GM18867 (cell line): ENCODE measurements at regions not wholly inside any gene's neighbourhood (a gene's known extent, or its start where the extent isn't known, plus 50 kb on each side); places are given as distances from the start of the nearest gene placed in this dataset.

Source experiments
- ATAC-seq: cut with Tn5 transposase; IDR thresholded peaks from one replicate; pipeline ENCODE4 v1.9.1; 2021; ENCODE audit warnings: mild to moderate bottlenecking, moderate library complexity; ENCODE audit not compliant: unreplicated experiment

DNA sequence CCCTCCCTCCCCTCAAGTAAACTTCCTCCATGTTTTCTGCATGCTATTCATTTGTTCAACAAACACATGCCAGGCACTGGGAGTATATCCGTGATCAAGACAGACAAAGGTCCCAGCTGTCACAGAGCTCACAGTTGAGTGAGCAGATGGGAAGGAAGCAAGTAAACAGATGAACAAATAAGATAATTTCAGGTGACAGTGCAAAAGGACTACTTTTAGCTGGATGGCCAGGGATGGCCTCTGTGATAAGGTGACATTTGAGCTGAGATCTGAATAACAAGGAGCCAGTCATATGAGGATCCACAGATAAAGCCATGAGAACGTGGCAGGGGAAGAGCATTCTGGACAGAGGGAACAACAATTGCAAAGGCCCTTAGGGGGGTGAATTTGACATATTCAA is 121.7 kb upstream of the RAD23B start:
- no peak for ATAC-seq

DNA sequence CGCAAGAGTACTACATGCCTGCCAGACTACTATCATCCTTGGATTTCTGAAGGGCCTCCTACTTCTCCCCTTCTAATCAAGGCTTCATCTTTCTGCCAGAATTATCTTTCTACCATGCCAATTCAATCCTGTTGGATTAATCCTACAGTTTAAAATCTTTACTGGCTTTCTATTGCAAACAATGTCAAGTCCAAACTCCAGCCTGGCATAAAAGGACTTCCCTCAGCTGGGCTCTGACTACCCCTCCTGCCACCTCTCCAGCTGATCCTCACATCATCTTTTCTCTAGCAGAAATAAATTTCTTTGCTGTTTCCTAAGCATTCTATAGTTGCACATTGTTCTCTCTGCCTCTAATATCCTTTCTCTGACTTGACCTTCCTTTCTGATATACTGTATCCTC is 119.7 kb upstream of the RAD23B start:
- ATAC-seq = no peak

DNA sequence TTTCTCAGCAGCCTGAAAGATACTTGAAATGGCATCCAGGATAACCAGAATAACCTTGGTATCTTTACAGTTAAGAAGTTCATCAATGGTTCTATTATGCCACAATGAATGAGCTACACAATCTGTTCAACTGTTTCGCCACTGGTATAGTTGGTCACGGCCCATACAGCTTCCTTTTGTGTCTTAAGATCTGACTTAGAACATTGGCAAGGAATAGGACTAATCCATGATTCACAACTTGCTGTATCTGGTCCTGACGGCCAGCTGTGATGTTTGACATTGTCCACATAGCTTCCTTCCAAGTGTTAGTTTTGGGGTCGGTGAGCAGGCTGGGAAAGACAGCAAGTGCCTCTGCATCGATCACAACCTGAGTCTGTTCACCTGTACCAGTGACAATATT is 113.3 kb upstream of the RAD23B start:
- no peak for ATAC-seq

DNA sequence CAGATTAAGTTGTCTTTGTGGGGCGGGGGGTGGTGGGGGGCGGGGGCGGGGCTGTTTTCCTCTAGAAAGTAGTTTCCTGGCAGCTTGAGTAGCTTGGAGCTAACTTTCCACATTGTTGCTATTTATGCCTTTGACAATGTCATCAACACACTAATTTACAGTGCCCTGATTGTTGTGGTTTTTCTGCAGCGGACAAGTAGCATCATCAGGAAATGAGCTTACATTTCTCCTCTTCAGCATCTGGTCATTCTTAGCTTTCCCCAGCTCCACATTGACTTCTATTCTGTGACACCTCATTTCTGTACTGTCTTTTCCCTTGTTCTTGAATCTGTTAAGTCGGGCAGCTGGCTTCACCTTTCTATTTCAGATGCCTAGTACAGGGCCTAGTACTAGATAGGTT is 112.3 kb upstream of the RAD23B start:
- ATAC-seq = no peak

DNA sequence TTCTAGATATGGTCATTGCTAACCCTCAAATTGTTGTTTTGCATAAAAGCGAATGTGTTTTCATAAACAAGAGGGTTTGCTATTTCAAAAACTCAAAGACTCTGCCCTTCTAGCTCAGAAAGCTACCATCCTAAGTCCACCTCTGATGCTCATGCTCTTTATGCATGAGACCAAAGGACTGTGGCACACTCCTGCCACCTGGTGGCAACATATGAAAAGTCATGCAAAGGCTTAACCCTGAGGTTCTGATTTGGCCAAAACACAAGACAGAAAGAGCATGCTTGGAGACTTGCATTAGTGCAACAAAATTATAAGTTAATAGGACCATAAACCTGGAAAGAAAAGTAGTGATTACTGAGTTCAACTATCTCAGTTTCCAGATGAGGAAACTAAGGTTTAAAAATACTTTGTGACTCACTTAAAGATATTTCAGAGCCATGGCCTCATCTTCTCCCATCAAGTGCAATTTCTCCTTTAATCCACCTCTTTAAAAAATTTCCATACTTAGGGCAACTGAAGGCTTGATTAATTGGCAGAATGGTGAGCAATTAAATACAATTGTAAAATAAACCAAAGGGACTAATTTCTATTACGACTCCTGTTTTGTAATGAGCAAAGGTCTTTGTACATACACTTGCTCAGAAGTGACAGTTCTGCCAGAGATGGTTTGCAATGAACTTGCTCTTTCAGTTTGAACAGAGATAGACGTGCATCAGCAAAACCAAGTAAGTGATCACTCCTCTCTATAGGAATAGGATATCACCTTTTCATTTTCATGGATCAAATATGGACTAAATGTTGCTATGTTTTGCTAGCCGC is 110.7 kb upstream of the RAD23B start:
- ATAC-seq = peak; percentile 58

DNA sequence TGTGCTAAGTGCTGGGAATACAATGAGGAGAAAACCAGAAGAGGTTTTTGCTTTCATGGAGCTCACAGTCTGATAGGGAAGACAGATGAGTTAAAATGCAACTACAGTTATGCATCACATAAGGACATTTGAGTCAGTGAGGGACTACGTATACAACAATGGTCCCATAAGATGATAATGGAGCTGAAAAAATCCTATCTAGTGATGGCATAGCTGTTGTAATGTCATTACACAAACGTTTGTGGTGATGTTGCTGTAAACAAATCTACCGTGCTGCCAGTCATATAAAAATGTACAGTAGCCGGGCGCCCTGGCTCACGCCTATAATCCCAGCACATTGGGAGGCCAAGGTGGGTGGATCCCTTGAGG is 110.1 kb upstream of the RAD23B start:
- ATAC-seq = peak; percentile 46

DNA sequence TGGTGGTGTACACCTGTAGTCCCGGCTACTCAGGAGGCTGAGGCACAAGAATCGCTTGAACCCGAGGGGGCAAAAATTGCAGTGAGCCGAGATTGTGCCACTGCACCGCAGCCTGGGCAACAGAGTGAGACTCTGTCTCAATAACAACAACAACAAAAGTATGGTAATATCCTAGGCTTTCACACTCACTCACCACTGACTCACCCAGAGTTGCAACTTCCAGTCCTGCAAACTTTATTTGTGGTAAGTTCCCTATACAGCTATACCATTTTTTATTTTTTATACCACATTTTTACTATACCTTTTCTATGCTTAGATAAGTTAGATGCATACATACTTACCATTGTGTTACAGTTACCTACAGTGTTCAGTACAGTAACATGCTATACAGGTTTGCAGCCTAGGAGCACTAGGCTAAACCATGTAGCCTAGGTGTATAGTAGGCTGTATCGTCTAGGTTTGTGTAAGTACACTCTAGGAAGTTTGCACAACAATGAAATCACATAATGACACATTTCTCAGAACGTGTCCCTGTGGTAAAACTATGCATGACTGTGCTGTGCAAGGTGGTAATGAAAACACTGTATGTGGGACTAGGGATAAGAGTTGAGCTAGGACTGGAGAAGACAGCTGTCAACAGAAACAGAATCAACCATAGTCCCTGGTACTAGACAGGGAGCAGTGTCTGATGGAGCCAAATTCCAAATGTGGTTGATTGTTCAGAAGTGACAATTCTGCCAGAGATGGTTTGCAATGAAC is 109.5 kb upstream of the RAD23B start:
- ATAC-seq = no peak

DNA sequence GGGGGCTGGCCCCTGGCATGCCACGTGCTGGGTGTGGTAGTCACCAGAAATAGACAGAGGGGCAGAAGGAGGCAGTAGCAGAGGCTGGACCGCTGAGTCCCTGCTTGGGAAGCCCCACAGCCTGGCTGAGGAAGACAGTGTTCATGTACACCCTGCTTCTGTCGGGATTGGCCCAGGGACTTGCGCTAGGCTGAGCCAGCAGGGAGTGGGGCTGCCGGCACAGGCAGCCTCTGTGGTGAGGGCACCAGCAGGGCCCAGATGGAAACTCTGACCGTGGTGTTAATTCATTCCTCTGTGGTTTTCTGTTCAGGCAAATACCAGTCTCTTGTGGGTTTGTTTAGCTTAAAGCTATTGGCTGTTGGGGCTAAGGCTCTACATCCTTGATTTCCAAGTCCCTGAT is 108.6 kb upstream of the RAD23B start:
- ATAC-seq = peak; percentile 68

DNA sequence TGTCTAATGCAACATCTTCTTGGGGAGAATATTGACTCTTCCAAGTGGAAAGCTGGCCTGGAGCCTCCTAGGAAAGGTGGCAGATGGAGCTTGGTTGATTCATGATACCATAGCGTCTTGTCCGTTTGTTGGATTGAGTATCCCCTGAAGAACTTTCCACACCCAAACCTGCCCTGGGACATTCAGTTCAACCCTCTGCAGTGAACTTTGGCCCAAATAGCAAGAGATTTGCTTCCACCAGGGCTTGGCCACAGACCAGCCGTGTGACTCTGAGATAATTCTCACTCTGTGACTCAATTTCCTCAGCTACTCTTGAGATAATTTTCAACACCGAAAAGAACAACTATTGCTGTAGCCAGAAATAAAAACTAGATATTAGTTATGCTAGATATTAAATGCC is 108.0 kb upstream of the RAD23B start:
- no peak for ATAC-seq

DNA sequence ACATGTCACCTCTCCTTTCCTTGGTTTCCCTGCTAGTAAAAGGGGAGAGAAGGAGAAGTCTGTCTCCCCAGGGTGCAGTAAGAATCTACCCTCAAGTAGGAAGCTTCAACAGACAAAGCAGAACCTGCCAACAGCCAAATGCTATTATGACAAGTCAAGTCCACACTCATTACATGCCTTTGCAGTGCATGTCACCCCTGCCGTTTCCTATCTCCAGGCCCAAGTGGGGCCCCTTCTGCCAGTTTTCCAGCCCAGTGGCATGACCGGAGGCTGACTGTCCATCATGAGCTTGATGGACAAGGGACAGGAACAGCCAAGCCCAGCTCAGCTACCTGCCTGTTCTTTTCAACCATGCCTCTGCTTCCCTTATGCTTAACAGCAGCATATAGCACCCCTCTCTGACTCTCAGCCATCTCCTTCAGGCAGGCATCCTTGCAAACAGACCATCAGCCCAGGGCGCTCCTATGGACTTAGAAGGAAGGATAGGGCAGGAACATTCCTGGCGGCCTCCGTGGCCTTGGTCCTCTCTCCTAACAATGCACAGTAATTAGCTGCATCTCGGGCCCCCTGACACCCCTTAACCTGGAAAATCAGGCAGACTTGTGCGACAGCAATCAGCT is 107.2 kb upstream of the RAD23B start:
- no peak for ATAC-seq

DNA sequence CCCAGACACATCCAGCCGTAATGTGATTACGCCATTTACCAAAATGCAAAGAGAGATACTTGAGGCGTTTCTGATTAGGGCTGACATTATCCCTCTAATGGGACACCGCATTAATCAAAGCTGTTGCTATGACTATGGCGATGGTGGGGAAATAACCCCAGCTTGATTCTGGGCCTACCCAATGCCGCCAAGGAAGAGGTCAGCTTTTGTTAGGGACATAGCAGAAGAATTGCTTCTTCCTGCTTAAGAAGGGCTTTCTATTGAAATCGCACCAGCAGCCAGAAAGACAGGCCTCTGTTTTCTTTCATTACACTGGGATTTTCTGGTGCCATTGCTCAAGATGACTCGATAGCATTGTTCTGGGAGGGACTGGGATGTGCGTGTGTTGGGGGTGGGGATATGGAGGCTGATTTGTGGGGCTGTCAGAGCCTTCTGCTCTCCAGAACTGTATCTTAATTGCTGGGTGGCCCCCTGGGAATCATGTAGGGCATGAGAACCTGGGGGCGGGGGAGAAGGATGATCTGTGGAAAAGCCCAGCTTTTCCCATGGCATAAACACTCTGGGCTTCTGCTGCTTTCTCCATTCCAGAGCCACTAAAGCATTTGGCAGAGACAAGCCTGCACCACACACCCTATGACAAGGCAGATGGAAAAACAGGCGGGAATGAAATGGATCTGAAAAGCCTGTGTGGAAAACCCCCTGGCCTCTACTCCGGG is 106.5 kb upstream of the RAD23B start:
- ATAC-seq = no peak

DNA sequence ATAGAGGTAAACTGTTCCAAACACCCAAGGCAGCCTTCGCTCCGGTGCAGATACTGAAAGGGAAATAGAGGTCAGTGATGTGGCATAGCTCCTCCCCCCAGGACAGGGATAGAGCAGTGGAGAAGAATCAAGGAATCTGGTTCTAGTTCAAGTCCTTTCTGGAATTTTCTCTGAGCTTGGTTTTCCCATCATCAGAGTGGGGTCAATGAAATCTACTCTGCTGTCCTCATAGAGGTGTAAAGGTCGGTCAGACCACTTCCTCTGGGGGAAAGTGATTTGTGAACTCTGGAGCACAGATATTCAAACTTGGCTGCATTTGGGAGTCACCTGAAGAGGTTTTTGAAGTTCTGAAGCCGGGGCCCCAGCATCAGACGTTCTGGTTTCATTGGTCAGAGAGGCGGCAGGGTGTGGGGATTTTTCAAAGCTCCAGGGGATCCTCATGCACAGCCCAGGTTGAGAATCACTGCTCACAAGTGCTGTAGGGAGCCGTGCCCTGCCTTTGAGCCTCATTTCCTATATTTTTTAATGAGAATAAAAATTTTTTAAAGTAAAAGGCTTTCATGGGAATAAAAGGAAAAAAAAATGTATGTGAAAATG is 105.7 kb upstream of the RAD23B start:
- ATAC-seq = peak; percentile 23

DNA sequence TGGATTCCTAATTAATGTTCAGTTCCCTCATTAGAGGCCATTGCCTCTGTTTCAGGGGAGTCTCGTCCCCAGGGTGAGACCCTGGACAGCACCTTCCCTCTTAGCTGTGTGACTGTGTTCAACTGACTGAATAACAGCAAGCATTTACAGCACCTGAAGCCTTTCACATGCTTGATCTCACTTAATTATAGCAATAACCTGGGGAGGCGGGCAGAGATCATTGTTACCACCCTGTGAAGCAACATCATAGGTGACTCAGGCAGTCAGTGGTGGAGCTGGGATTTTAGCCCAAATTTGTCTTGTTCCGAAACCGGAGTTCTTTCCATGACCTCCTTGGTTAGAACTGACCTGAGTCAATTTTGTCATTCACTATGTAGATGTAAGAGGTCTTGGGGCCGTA is 105.2 kb upstream of the RAD23B start:
- no peak for ATAC-seq

DNA sequence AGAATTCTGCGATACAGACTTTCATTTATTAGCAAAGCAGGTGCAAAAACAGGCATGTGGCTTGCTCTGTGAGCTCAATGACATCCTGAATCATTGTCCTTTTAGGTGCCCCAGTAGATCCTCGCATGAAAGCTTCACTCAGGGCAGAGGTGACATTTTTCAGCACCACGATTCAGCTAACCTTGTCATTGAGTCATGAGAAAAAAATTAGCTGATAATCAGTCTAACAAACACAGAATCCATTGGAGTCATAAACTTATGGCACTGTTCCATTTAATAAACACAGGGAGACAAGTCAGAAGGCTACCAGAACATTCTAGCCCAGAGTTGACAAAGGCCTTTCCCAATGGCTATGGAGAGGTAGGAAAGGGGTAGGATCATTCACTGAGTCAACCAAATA is 104.8 kb upstream of the RAD23B start:
- no peak for ATAC-seq

DNA sequence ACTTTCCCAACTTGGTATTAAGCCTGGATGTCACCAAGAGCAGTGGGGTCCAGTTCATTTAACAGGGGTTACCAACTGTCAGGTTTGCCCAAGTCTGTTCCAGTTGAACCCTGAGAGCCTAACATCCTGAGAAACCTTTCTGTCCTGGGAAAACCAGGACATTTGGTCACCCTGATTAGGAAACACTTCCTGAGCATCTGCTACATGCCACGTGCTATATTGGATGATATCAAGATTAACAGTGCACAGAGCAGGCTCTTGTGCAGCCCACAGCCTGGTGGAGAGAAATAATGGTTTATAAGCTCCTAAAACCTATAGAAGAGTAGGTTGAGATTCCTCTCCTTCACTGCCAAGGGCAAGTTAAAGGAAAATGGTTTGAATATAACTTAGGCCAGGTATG is 102.9 kb upstream of the RAD23B start:
- no peak for ATAC-seq

DNA sequence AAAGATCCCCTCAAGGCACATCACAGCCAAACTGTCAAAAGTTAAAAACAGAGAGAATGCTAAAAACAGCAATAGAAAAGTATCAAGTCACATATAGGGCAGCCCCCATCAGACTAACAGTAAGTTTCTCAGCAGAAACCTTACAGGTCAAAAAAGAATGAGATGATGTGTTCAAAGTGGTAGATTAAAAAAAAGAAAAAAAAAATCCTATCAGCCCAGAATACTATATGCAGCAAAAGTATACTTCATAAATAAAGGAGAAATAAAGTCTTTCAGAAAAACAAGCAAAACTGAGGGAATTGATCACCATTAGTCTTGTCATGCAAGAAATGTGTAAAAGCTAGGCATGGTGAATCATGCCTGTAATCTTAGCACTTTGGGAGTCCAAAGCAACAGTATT is 99.9 kb upstream of the RAD23B start:
- no peak for ATAC-seq

DNA sequence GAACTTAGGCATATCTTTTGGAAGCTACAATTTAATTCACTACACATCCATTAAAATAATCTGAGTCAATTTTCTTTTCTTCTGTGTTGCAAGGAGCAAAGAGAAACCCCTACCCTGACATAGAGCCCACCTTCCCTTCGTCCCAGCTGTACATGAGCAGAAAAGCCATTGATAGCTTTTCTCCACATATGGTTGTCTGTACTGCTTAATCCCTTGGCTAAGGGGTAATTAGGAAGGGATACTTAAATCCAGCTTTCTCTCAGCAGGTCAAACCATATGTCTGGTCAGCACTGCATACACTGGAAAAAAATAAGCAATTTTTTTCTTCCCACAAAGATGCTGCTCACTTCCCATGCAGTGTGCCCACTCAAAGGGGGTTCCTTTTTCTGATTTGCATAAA is 94.7 kb upstream of the RAD23B start:
- no peak for ATAC-seq

DNA sequence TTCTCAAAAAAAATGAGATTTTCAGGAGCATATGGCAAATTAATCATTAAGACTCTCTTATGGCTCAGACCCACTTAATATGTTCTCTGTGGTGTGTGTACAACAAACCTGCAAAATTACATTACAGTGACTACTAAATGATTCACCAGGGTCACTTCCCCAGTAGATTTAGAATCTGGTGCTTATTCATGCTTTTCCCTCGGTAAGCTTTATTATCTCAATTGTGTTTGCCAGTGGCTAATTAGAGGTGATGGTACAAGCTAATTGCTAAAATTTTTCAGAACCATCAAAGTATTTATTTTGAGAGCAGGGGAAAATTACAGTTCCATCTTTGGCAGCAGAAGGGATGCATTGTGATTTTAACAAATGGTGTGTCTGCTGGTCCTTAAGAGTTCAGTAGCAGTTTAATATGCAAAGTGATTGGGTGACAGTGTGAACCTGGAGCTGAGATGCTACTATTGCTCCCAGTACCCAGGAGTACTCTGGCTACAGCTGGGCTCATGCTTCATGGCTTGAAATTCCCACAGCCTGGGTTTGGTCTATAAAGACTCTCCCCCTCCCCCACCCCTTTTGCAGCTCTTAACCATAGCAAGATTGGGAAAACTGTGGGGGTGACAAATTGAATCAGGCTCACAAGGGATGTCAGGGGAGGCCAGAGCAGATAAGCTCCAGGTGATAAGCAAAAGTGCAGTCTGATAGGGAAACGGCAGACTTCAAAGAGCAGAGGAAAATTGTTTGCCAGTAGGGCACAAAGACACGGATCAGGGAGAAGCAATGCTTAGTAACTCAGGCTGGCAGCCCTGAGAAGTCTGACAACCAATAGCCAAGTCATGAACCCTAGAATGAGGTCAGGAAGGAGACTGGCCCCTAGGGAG is 92.8 kb upstream of the RAD23B start:
- ATAC-seq = no peak

DNA sequence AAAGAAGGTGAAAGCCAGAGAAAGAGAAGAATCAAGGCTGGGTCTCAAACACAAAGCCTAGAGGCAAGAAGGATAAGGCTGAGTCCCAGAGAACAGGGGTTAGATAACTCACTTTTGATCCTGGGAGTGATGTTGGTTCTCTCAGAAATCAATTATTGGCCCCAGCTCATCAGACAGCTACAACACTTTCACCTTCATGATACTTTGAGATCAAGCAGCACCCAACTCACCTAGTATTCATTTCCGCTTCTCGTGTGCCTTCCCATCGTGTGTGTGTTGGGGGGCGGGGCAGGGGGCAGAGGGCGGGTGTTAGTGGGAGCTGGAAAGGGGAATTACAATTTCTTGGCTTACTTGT is 92.2 kb upstream of the RAD23B start:
- ATAC-seq = no peak

DNA sequence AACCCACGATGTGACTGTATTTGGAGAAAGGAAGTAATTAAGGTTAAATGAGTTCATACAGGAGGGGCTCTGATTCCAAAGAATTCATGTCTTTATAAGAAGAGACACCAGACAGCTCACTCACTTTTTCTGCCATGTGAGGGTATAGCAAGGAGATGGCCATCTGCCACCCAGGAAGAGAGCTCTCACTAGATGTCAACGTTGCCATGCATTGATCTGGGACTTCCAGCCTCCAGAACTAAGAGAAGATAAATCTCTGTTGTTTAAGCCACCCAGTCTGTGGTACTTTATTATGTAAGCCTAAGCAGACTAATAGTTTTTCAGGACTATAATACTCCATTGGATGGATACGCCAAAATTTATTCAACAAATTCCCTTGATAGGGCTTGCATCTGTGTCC is 89.8 kb upstream of the RAD23B start:
- ATAC-seq = no peak
